Prostate gland (tissue), 2 donors: ENCODE measurements at regions not wholly inside any gene's neighbourhood (a gene's known extent, or its start where the extent isn't known, plus 50 kb on each side); places are given as distances from the start of the nearest gene placed in this dataset.
"Not testable (repeated sequence)": the region's sequence is repeated elsewhere in the genome, so short reads cannot be mapped to it uniquely, and the experiment has no call there.

ENCODE experiments used
- CTCF ChIP-seq, 4 experiments: fragments of 200-600 bp in 2 of 4; fragments of 450-650 bp in 2 of 4; sonication (generic) in 2 of 4; IDR thresholded peaks; 1 replicate in 3 of 4; 2 replicates in 1 of 4; pipeline ENCODE4 v1.5.1; 2016 to 2019; ENCODE audit warnings: antibody characterized with exemption in 4 of 4, mild to moderate bottlenecking in 2 of 4, moderate library complexity in 2 of 4
- POLR2AphosphoS5 ChIP-seq: sonication (generic); formaldehyde crosslinking; IDR thresholded peaks from one replicate; pipeline ENCODE4 v1.6.1; 2017; ENCODE audit warnings: antibody characterized with exemption

- not testable (repeated sequence) for TF ChIP-seq CTCF (IDR thresholded peaks at IDR 0.05); POLR2AphosphoS5
These were observed 1719.9 kb downstream of the BRINP3 start for GRCh38 chr1:188757747-188758146.
